WTC11 (cell line): ENCODE measurements at regions not wholly inside any gene's neighbourhood (a gene's known extent, or its start where the extent isn't known, plus 50 kb on each side); places are given as distances from the start of the nearest gene placed in this dataset.

Experiments used
- ATAC-seq: fragments of 200-7000 bp; cut with Tn5 transposase; 2 replicates; pipeline ENCODE4 v1.10.0; 2021; ENCODE audit warnings: mild to moderate bottlenecking, moderate library complexity
- CTCF ChIA-PET: fragments of 300-600 bp; sonication (Branson Sonifier 250); formaldehyde crosslinking; loops from one replicate; lab custom pipeline; 2021; ENCODE audit warnings: antibody characterized with exemption; lab: Charles Lee
- POLR2A ChIA-PET: fragments of 350-600 bp; sonication (Branson Sonifier 250); formaldehyde crosslinking; loops from one replicate; lab custom pipeline; 2021; ENCODE audit warnings: antibody characterized with exemption; lab: Charles Lee
- DNase-seq: peaks from one replicate; pipeline ENCODE4 v3.0.0; 2021; ENCODE audit warnings: low spot score
- H3K27ac Mint-ChIP-seq: 2 replicates; pipeline ENCODE4 v1.8.0; 2021; ENCODE audit warnings: mixed read lengths
- H3K27me3 Mint-ChIP-seq: 2 replicates; pipeline ENCODE4 v1.8.0; 2021; ENCODE audit warnings: low read depth, mild to moderate bottlenecking, moderate library complexity, mixed read lengths
- H3K36me3 Mint-ChIP-seq: 2 replicates; pipeline ENCODE4 v1.8.0; 2021; ENCODE audit warnings: mixed read lengths
- H3K4me1 Mint-ChIP-seq: 2 replicates; pipeline ENCODE4 v1.8.0; 2022; ENCODE audit warnings: mixed read lengths
- H3K4me3 Mint-ChIP-seq: 2 replicates; pipeline ENCODE4 v1.8.0; 2021; ENCODE audit warnings: mild to moderate bottlenecking, moderate library complexity, mixed read lengths
- H3K9me3 Mint-ChIP-seq: 2 replicates; pipeline ENCODE4 v1.8.0; 2021; ENCODE audit warnings: mixed read lengths
- ARID4B ChIP-seq: sonication (generic); formaldehyde crosslinking; IDR thresholded peaks from 2 replicates; pipeline ENCODE4 v1.8.0; 2023; ENCODE audit warnings: missing genetic modification reagents, mild to moderate bottlenecking, borderline replicate concordance
- ATF1 ChIP-seq: sonication (generic); formaldehyde crosslinking; IDR thresholded peaks from 2 replicates; pipeline ENCODE4 v1.8.1; 2023; ENCODE audit warnings: mild to moderate bottlenecking, moderate library complexity, missing genetic modification reagents
- CREB1 ChIP-seq: sonication (generic); formaldehyde crosslinking; IDR thresholded peaks from 2 replicates; pipeline ENCODE4 v1.8.0; 2023; ENCODE audit warnings: mild to moderate bottlenecking, missing genetic modification reagents
- CREM ChIP-seq: sonication (generic); formaldehyde crosslinking; IDR thresholded peaks from 2 replicates; pipeline ENCODE4 v1.8.1; 2022; ENCODE audit warnings: mild to moderate bottlenecking, missing genetic modification reagents, moderate library complexity
- ELF4 ChIP-seq: sonication (generic); formaldehyde crosslinking; IDR thresholded peaks from 2 replicates; pipeline ENCODE4 v1.8.1; 2022; ENCODE audit warnings: low read depth, mild to moderate bottlenecking, moderate library complexity, missing genetic modification reagents
- ESRRA ChIP-seq: sonication (generic); formaldehyde crosslinking; IDR thresholded peaks from 2 replicates; pipeline ENCODE4 v1.8.1; 2022; ENCODE audit warnings: mild to moderate bottlenecking, missing genetic modification reagents, borderline replicate concordance
- HMGA2 ChIP-seq: fragments of 250-450 bp; sonication (Bioruptor Pico); IDR thresholded peaks from 2 replicates; pipeline ENCODE4 v1.4.0; 2021; ENCODE audit warnings: mild to moderate bottlenecking, moderate library complexity
- JAZF1 ChIP-seq: fragments of 250-450 bp; sonication (Bioruptor Pico); IDR thresholded peaks from 2 replicates; pipeline ENCODE4 v1.9.0; 2021; ENCODE audit warnings: moderate library complexity, mild to moderate bottlenecking, inconsistent platforms
- MYBL2 ChIP-seq: sonication (generic); formaldehyde crosslinking; IDR thresholded peaks from 2 replicates; pipeline ENCODE4 v1.8.1; 2023; ENCODE audit warnings: mild to moderate bottlenecking, moderate library complexity, missing genetic modification reagents
- NR2C2 ChIP-seq: sonication (generic); formaldehyde crosslinking; IDR thresholded peaks from 2 replicates; pipeline ENCODE4 v1.8.0; 2022; ENCODE audit warnings: mild to moderate bottlenecking, missing genetic modification reagents
- OVOL2 ChIP-seq: fragments of 250-450 bp; sonication (Bioruptor Pico); IDR thresholded peaks from 2 replicates; pipeline ENCODE4 v1.9.0; 2021; ENCODE audit warnings: mild to moderate bottlenecking, borderline replicate concordance
- PRRX2 ChIP-seq: fragments of 250-450 bp; sonication (Bioruptor Pico); IDR thresholded peaks from 2 replicates; pipeline ENCODE4 v1.8.0; 2021; ENCODE audit warnings: mild to moderate bottlenecking
- SMAD3 ChIP-seq: sonication (generic); formaldehyde crosslinking; IDR thresholded peaks from 2 replicates; pipeline ENCODE4 v1.8.0; 2022; ENCODE audit warnings: missing genetic modification reagents, mild to moderate bottlenecking, borderline replicate concordance
- SP1 ChIP-seq: sonication (generic); formaldehyde crosslinking; conservative IDR thresholded peaks from 2 replicates; pipeline ENCODE4 v1.8.1; 2022; ENCODE audit warnings: missing genetic modification reagents
- ZBTB21 ChIP-seq: sonication (generic); formaldehyde crosslinking; IDR thresholded peaks from 2 replicates; pipeline ENCODE4 v1.8.1; 2023; ENCODE audit warnings: mild to moderate bottlenecking, missing genetic modification reagents, borderline replicate concordance
- ZBTB43 ChIP-seq: sonication (generic); formaldehyde crosslinking; IDR thresholded peaks from 2 replicates; pipeline ENCODE4 v1.8.1; 2023; ENCODE audit warnings: mild to moderate bottlenecking, missing genetic modification reagents
- ZNF263 ChIP-seq: sonication (generic); formaldehyde crosslinking; IDR thresholded peaks from 2 replicates; pipeline ENCODE4 v1.8.1; 2022; ENCODE audit warnings: low read depth, mild to moderate bottlenecking, moderate library complexity, missing genetic modification reagents
- ZNF317 ChIP-seq: sonication (generic); formaldehyde crosslinking; IDR thresholded peaks from 2 replicates; pipeline ENCODE4 v1.8.1; 2023; ENCODE audit warnings: low read depth, mild to moderate bottlenecking, moderate library complexity, missing genetic modification reagents, borderline replicate concordance
- ZNF396 ChIP-seq: fragments of 250-450 bp; sonication (Bioruptor Pico); IDR thresholded peaks from 2 replicates; pipeline ENCODE4 v1.8.0; 2021; ENCODE audit warnings: mild to moderate bottlenecking, moderate library complexity, borderline replicate concordance
- ZSCAN18 ChIP-seq: fragments of 250-450 bp; sonication (Bioruptor Pico); IDR thresholded peaks from 2 replicates; pipeline ENCODE4 v2.1.2; 2022; ENCODE audit warnings: mild to moderate bottlenecking, moderate library complexity

GRCh38 chr10:25661632-25662031 lies 272.4 kb upstream of the MYO3A start:
- ATAC-seq (no peak), DNase-seq (no peak)
- no peak for TF ChIP-seq HMGA2 (CRISPR knock-in tag)
- TF ChIP-seq ZBTB21 (CRISPR knock-in tag), result no peak
- no peak for TF ChIP-seq PRRX2 (CRISPR knock-in tag)
- no peak for TF ChIP-seq ATF1
- no peak for TF ChIP-seq ZNF317 (CRISPR knock-in tag)
- TF ChIP-seq ZSCAN18 (CRISPR knock-in tag), result no peak
- no peak for TF ChIP-seq SMAD3
- TF ChIP-seq ARID4B (CRISPR knock-in tag), result no peak
- no peak for TF ChIP-seq ZBTB43
- no peak for TF ChIP-seq ESRRA (CRISPR knock-in tag)
- TF ChIP-seq OVOL2, result no peak
- no peak for TF ChIP-seq ZNF263 (CRISPR knock-in tag)
- TF ChIP-seq CREB1 (CRISPR knock-in tag), result no peak
- TF ChIP-seq CREM (CRISPR knock-in tag), result no peak
- no peak for TF ChIP-seq ELF4
- TF ChIP-seq SP1, result no peak
- no peak for TF ChIP-seq ZNF396
- H3K36me3 Mint-ChIP-seq, result no peaks in the 10 kb centered on the region
- H3K27me3 Mint-ChIP-seq, result no peaks in the 10 kb centered on the region
- H3K27ac Mint-ChIP-seq, result no peak overlapping the region
- no peak overlapping the region for H3K4me3 Mint-ChIP-seq
- ChIA-PET POLR2A (no interaction called here), CTCF (no interaction called here)
- H3K4me1 Mint-ChIP-seq, result no peaks in the 10 kb centered on the region
- H3K9me3 Mint-ChIP-seq, result 0 out of 2 replicates have a peak, but pooled peaks cover 6% of the 10 kb centered on the region

- ChIA-PET CTCF (no interaction called here), POLR2A (no interaction called here)
- ATAC-seq (no peak), DNase-seq (no peak)
- no peaks in the 10 kb centered on the region for H3K27me3 Mint-ChIP-seq
- H3K4me3 Mint-ChIP-seq, result no peak overlapping the region
- H3K4me1 Mint-ChIP-seq, result no peaks in the 10 kb centered on the region
- no peaks in the 10 kb centered on the region for H3K36me3 Mint-ChIP-seq
- no peak overlapping the region for H3K27ac Mint-ChIP-seq
- no peak for TF ChIP-seq JAZF1 (CRISPR knock-in tag)
- TF ChIP-seq MYBL2 (CRISPR knock-in tag), result no peak
- TF ChIP-seq NR2C2, result no peak
- 0 out of 2 replicates have a peak, but pooled peaks cover 6% of the 10 kb centered on the region for H3K9me3 Mint-ChIP-seq
Measured at GRCh38 chr10:25666276-25666675, 267.8 kb upstream of the MYO3A start.
